Stomach smooth muscle (tissue), 2 donors: ENCODE measurements at regions not wholly inside any gene's neighbourhood (a gene's known extent, or its start where the extent isn't known, plus 50 kb on each side); places are given as distances from the start of the nearest gene placed in this dataset.

Experiments used
- H3K27ac ChIP-seq: one replicate; pipeline ENCODE4 v1.7.0; 2013; ENCODE audit warnings: mild to moderate bottlenecking, low read length, inconsistent platforms
- H3K27me3 ChIP-seq, 2 donors: one replicate each; pipeline ENCODE4 v1.7.0; 2013; ENCODE audit warnings: low read length in 2 of 2; ENCODE audit not compliant: insufficient read depth in 2 of 2, control insufficient read depth in 1 of 2
- H3K36me3 ChIP-seq, 2 donors: one replicate each; pipeline ENCODE4 v1.7.0; 2013; ENCODE audit warnings: low read length in 2 of 2; ENCODE audit not compliant: control insufficient read depth in 2 of 2, insufficient read depth in 2 of 2
- H3K4me1 ChIP-seq: one replicate; pipeline ENCODE4 v1.7.0; 2013; ENCODE audit warnings: low read length; ENCODE audit not compliant: control insufficient read depth, insufficient read depth
- H3K4me3 ChIP-seq, 2 donors: one replicate each; pipeline ENCODE4 v1.7.0; 2013; ENCODE audit warnings: low read length in 2 of 2
- H3K9ac ChIP-seq, 2 donors: one replicate each; pipeline ENCODE4 v1.7.0; 2013; ENCODE audit warnings: low read length in 2 of 2, mild to moderate bottlenecking in 1 of 2
- H3K9me3 ChIP-seq, 2 donors: one replicate each; pipeline ENCODE4 v1.7.0; 2013; ENCODE audit warnings: low read length in 2 of 2; ENCODE audit not compliant: control insufficient read depth in 2 of 2
- donor health status: healthy.
- donor health status: Pancreatic carcinoma.

- H3K36me3 ChIP-seq, result no peaks in the 10 kb centered on the region
- H3K9me3 ChIP-seq, result no peaks in the 10 kb centered on the region
- no peak overlapping the region for H3K27ac ChIP-seq
- H3K4me3 ChIP-seq, result no peak overlapping the region
- no peak overlapping the region for H3K9ac ChIP-seq
- no peaks in the 10 kb centered on the region for H3K4me1 ChIP-seq
- H3K27me3 ChIP-seq, result peaks cover 0 to 4% of the 10 kb centered on the region in 2 donors
Measured at GRCh38 chr6:43951063-43951755, 176.0 kb downstream of the MRPL14 start.

GRCh38 chr6:43950731-43951062 lies 176.6 kb downstream of the MRPL14 start:
- no peak overlapping the region for H3K9ac ChIP-seq
- no peaks in the 10 kb centered on the region for H3K36me3 ChIP-seq
- H3K27ac ChIP-seq, result no peak overlapping the region

GRCh38 chr6:43950051-43950605 lies 177.1 kb downstream of the MRPL14 start:
- no peaks in the 10 kb centered on the region for H3K4me1 ChIP-seq
- no peak overlapping the region for H3K9ac ChIP-seq
- H3K4me3 ChIP-seq, result no peak overlapping the region
- no peak overlapping the region for H3K27ac ChIP-seq
- no peaks in the 10 kb centered on the region for H3K36me3 ChIP-seq
- H3K27me3 ChIP-seq, result peaks cover 0 to 4% of the 10 kb centered on the region in 2 donors
- peaks cover 0 to 3% of the 10 kb centered on the region in 2 donors for H3K9me3 ChIP-seq

More at GRCh38 chr6:43950731-43951062, 176.6 kb downstream of the MRPL14 start:
- H3K27me3 ChIP-seq, result peaks cover 0 to 4% of the 10 kb centered on the region in 2 donors
- no peaks in the 10 kb centered on the region for H3K4me1 ChIP-seq
- H3K9me3 ChIP-seq, result no peaks in the 10 kb centered on the region
- H3K4me3 ChIP-seq, result no peak overlapping the region

- H3K4me3 ChIP-seq, result no peak overlapping the region
- no peak overlapping the region for H3K9ac ChIP-seq
- no peaks in the 10 kb centered on the region for H3K4me1 ChIP-seq
- H3K9me3 ChIP-seq, result peaks cover 0 to 7% of the 10 kb centered on the region in 2 donors
- H3K27me3 ChIP-seq, result peaks cover 0 to 4% of the 10 kb centered on the region in 2 donors
- H3K27ac ChIP-seq, result no peak overlapping the region
- H3K36me3 ChIP-seq, result no peaks in the 10 kb centered on the region
Measured at GRCh38 chr6:43949551-43949991, 177.7 kb downstream of the MRPL14 start.

GRCh38 chr6:43948527-43949485 lies 178.4 kb downstream of the MRPL14 start:
- no peak overlapping the region for H3K27ac ChIP-seq
- H3K9ac ChIP-seq, result no peak overlapping the region
- H3K9me3 ChIP-seq, result peaks cover 0 to 7% of the 10 kb centered on the region in 2 donors
- H3K27me3 ChIP-seq, result peaks cover 0 to 2% of the 10 kb centered on the region in 2 donors
- no peaks in the 10 kb centered on the region for H3K4me1 ChIP-seq
- no peak overlapping the region for H3K4me3 ChIP-seq
- no peaks in the 10 kb centered on the region for H3K36me3 ChIP-seq

- Histone ChIP-seq H3K9me3 (peaks cover 0 to 7% of the 10 kb centered on the region in 2 donors), H3K36me3 (no peaks in the 10 kb centered on the region), H3K9ac (no peak overlapping the region), H3K27me3 (no peaks in the 10 kb centered on the region), H3K4me3 (no peak overlapping the region), H3K27ac (no peak overlapping the region), H3K4me1 (no peaks in the 10 kb centered on the region)
Measured at GRCh38 chr6:43947860-43948259, 177.8 kb downstream of the VEGFA start.

- H3K27me3 ChIP-seq, result no peaks in the 10 kb centered on the region
- peaks cover 0 to 7% of the 10 kb centered on the region in 2 donors for H3K9me3 ChIP-seq
- H3K4me3 ChIP-seq, result no peak overlapping the region
- H3K27ac ChIP-seq, result no peak overlapping the region
- H3K4me1 ChIP-seq, result no peaks in the 10 kb centered on the region
- no peaks in the 10 kb centered on the region for H3K36me3 ChIP-seq
- no peak overlapping the region for H3K9ac ChIP-seq
Measured at GRCh38 chr6:43946641-43947363, 176.8 kb downstream of the VEGFA start.

GRCh38 chr6:43945768-43946080 lies 175.7 kb downstream of the VEGFA start:
- H3K9ac ChIP-seq, result no peak overlapping the region
- H3K27me3 ChIP-seq, result no peaks in the 10 kb centered on the region
- H3K4me1 ChIP-seq, result no peaks in the 10 kb centered on the region
- H3K27ac ChIP-seq, result no peak overlapping the region
- H3K36me3 ChIP-seq, result no peaks in the 10 kb centered on the region
- H3K4me3 ChIP-seq, result no peak overlapping the region
- peaks cover 0 to 7% of the 10 kb centered on the region in 2 donors for H3K9me3 ChIP-seq

GRCh38 chr6:43944908-43945767 lies 175.1 kb downstream of the VEGFA start:
- H3K27me3 ChIP-seq, result no peaks in the 10 kb centered on the region
- no peak overlapping the region for H3K27ac ChIP-seq
- H3K9me3 ChIP-seq, result peaks cover 0 to 7% of the 10 kb centered on the region in 2 donors
- H3K9ac ChIP-seq, result no peak overlapping the region
- no peaks in the 10 kb centered on the region for H3K36me3 ChIP-seq
- no peaks in the 10 kb centered on the region for H3K4me1 ChIP-seq
- no peak overlapping the region for H3K4me3 ChIP-seq
